Chondrocyte (in vitro differentiated cells): ENCODE measurements at regions not wholly inside any gene's neighbourhood (a gene's known extent, or its start where the extent isn't known, plus 50 kb on each side); places are given as distances from the start of the nearest gene placed in this dataset.

ENCODE experiments used
- DNase-seq: peaks from one replicate; pipeline ENCODE4 v3.0.0; 2021; ENCODE audit warnings: mixed read lengths, low spot score
- H3K27ac Mint-ChIP-seq: one replicate; pipeline ENCODE4 v1.8.0; 2021; ENCODE audit warnings: mild to moderate bottlenecking, moderate library complexity, mixed read lengths; ENCODE audit not compliant: unreplicated experiment
- H3K27me3 Mint-ChIP-seq: 2 replicates; pipeline ENCODE4 v1.8.0; 2021; ENCODE audit warnings: low read depth, mixed read lengths
- H3K36me3 Mint-ChIP-seq: 2 replicates; pipeline ENCODE4 v1.8.0; 2021; ENCODE audit warnings: low read depth, mixed read lengths
- H3K4me1 Mint-ChIP-seq: 2 replicates; pipeline ENCODE4 v1.8.0; 2021; ENCODE audit warnings: low read depth, mild to moderate bottlenecking, mixed read lengths
- H3K4me3 Mint-ChIP-seq: one replicate; pipeline ENCODE4 v1.8.0; 2021; ENCODE audit warnings: mild to moderate bottlenecking, moderate library complexity, mixed read lengths; ENCODE audit not compliant: unreplicated experiment
- H3K9me3 Mint-ChIP-seq: 2 replicates; pipeline ENCODE4 v1.8.0; 2021; ENCODE audit warnings: low read depth, mixed read lengths
- TF ChIP-seq, protein P1 (sequence below): fragments of 200-600 bp; sonication (generic); IDR thresholded peaks from 2 replicates; pipeline ENCODE4 v1.5.0; 2021; ENCODE audit warnings: antibody characterized with exemption, mild to moderate bottlenecking, moderate library complexity

DNA sequence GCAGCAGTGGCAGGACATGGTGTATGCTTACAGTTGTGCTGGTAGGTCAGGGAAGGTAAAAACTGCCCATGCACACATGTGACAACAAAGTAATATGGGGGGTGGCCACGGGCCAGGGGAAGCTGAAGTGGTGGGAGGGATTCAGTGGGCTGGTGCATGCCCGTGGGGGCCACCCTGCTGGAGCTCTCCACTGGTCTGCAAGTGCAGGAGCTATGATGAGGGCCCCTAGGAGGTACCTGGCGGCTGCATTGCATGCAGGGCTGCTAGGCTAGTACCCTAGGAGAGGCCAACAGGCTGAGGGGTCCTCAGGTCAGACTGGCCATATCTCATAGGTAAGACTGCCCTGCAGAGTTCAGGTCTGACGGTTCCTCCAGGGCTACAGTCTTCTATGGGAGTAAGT lies 265.9 kb downstream of the NUP35 start:
- DNase-seq, result peak; percentile 60
- TF ChIP-seq, protein P1, sequence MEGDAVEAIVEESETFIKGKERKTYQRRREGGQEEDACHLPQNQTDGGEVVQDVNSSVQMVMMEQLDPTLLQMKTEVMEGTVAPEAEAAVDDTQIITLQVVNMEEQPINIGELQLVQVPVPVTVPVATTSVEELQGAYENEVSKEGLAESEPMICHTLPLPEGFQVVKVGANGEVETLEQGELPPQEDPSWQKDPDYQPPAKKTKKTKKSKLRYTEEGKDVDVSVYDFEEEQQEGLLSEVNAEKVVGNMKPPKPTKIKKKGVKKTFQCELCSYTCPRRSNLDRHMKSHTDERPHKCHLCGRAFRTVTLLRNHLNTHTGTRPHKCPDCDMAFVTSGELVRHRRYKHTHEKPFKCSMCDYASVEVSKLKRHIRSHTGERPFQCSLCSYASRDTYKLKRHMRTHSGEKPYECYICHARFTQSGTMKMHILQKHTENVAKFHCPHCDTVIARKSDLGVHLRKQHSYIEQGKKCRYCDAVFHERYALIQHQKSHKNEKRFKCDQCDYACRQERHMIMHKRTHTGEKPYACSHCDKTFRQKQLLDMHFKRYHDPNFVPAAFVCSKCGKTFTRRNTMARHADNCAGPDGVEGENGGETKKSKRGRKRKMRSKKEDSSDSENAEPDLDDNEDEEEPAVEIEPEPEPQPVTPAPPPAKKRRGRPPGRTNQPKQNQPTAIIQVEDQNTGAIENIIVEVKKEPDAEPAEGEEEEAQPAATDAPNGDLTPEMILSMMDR, result no peak
- Mint-ChIP-seq H3K36me3 (peaks cover 2% of the 10 kb centered on the region), H3K4me3 (no peak overlapping the region), H3K9me3 (peaks cover 28% of the 10 kb centered on the region), H3K27ac (no peak overlapping the region), H3K27me3 (no peaks in the 10 kb centered on the region), H3K4me1 (no peaks in the 10 kb centered on the region)

DNA sequence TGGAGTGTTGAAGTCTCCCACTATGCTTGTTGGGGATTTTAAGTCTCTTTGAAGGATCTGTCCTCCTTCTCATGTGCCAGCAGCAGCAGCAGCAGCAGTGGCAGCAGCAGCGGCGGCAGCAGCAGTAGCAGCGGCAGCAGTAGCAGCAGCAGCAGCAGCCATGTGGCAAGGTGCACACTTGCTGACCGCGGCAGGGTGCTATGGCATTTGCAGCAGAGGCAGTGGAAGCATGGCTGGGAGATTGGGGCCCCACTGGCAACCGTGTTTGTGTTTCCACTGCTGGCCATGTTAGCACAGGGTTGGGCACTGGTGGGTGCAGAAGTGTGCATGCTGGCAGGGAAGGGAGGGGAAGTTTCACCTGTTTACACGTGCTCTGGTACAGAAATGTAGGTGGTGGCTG lies 280.1 kb downstream of the NUP35 start:
- H3K4me3 Mint-ChIP-seq, result no peak overlapping the region
- DNase-seq, result peak; percentile 65
- H3K9me3 Mint-ChIP-seq, result peaks cover 12% of the 10 kb centered on the region
- no peak overlapping the region for H3K27ac Mint-ChIP-seq
- no peaks in the 10 kb centered on the region for H3K36me3 Mint-ChIP-seq
- H3K4me1 Mint-ChIP-seq, result no peaks in the 10 kb centered on the region
- H3K27me3 Mint-ChIP-seq, result peaks cover 10% of the 10 kb centered on the region
- TF ChIP-seq, protein P1, result no peak

DNA sequence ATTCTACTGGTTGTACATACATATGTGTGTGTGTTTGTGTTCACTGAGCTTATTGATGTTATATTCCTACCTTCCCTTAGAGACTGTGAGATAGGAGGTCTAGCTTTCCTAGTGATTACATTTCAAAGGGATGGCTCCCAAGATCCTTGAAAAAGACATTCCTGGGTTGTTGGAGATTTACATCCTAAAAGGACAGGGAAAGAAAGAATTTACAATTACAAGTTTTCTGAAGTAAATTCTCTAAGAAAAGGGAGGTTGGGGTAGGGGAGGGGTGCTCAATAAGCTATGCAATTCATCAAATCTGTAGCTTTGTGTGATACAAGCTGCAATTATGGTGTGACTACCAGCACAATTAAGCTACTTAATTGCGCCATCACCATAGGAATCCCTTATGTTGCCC lies 284.3 kb downstream of the NUP35 start:
- TF ChIP-seq, protein P1, result no peak
- Mint-ChIP-seq H3K4me1 (no peaks in the 10 kb centered on the region), H3K27me3 (peaks cover 12% of the 10 kb centered on the region), H3K36me3 (no peaks in the 10 kb centered on the region), H3K4me3 (no peak overlapping the region), H3K9me3 (peaks cover 8% of the 10 kb centered on the region), H3K27ac (no peak overlapping the region)
- DNase-seq, result no peak

DNA sequence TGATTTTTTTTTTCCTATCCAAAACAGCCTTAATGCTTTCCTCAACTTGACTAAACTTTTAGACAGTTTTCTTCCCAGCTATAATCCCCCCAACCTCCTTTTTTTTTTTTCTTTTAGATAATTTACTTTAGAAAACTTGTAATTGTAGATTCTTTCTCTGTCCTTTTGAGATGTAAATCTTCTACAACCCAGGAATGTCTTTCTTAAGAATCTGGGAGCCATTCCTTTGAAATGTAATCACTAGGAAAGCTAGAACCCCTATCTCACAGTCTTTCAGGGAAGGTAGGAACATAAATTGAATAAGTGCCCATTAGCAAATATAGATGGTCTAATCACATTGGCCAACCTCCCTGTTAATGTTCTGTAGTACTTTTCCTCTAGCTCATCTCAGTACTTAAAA lies 285.4 kb downstream of the NUP35 start:
- TF ChIP-seq, protein P1, result no peak
- Mint-ChIP-seq H3K4me1 (no peaks in the 10 kb centered on the region), H3K27me3 (peaks cover 12% of the 10 kb centered on the region), H3K4me3 (no peak overlapping the region), H3K36me3 (no peaks in the 10 kb centered on the region), H3K9me3 (no peaks in the 10 kb centered on the region), H3K27ac (no peak overlapping the region)
- DNase-seq, result no peak

DNA sequence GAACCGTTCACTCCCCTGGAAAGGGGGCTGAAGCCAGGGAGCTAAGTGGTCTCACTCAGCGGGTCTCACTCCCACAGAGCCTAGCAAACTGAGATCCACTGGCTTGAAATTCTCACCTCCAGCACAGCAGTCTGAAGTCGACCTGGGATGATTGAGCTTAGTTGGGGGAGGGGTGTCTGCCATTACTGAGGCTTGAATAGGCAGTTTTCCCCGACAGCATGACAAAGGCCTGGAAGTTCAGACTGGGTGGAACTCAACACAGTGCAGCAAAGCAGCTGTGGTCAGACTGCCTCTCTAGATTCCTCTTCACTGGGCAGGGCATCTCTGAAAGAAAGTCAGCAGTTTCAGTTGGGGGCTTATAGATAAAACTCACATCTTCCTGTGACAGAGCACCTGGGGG lies 292.5 kb downstream of the NUP35 start:
- DNase-seq, result no peak
- TF ChIP-seq, protein P1, result no peak
- H3K27me3 Mint-ChIP-seq, result peaks cover 25% of the 10 kb centered on the region
- no peak overlapping the region for H3K4me3 Mint-ChIP-seq
- H3K36me3 Mint-ChIP-seq, result no peaks in the 10 kb centered on the region
- H3K4me1 Mint-ChIP-seq, result no peaks in the 10 kb centered on the region
- no peaks in the 10 kb centered on the region for H3K9me3 Mint-ChIP-seq
- H3K27ac Mint-ChIP-seq, result no peak overlapping the region
